GM12865 (cell line): ENCODE measurements at regions not wholly inside any gene's neighbourhood (a gene's known extent, or its start where the extent isn't known, plus 50 kb on each side); places are given as distances from the start of the nearest gene placed in this dataset.

Source experiments
- DNase-seq: peaks from one replicate; pipeline ENCODE4 v3.0.0; 2010; ENCODE audit warnings: low read depth
- H3K4me3 ChIP-seq: 2 replicates; pipeline ENCODE4 v1.5.1; 2011; ENCODE audit warnings: mild to moderate bottlenecking, low read depth, low read length, control low read depth
- CTCF ChIP-seq: IDR thresholded peaks from 2 replicates; pipeline ENCODE4 v1.5.1; 2011; ENCODE audit warnings: low read length, control low read depth, low read depth, inconsistent platforms; ENCODE audit not compliant: insufficient read depth; ENCODE audit errors: missing control alignments

GRCh38 chr10:90571481-90572258 is 286.2 kb downstream of the HTR7 start:
- TF ChIP-seq CTCF: no peak
- no peak for DNase-seq
- H3K4me3 ChIP-seq: no peak overlapping the region

GRCh38 chr10:90575125-90575524 is 282.7 kb downstream of the HTR7 start:
- TF ChIP-seq CTCF: no peak
- DNase-seq: no peak
- H3K4me3 ChIP-seq: no peak overlapping the region

- DNase-seq: no peak
- no peak for TF ChIP-seq CTCF
Measured at GRCh38 chr10:90577569-90577968, 280.3 kb downstream of the HTR7 start.

GRCh38 chr10:90579602-90580242 is 278.1 kb downstream of the HTR7 start:
- peak; percentile 6 for TF ChIP-seq CTCF
- DNase-seq: peak; percentile 26
- no peak overlapping the region for H3K4me3 ChIP-seq

More at GRCh38 chr10:90577569-90577968, 280.3 kb downstream of the HTR7 start:
- H3K4me3 ChIP-seq: no peak overlapping the region

- no peak overlapping the region for H3K4me3 ChIP-seq
- DNase-seq: no peak
- TF ChIP-seq CTCF: no peak
Measured at GRCh38 chr10:90583416-90583815, 274.4 kb downstream of the HTR7 start.

GRCh38 chr10:90587081-90587491 is 270.8 kb downstream of the HTR7 start:
- no peak overlapping the region for H3K4me3 ChIP-seq
- TF ChIP-seq CTCF: no peak
- DNase-seq: no peak

- DNase-seq: no peak
Measured at GRCh38 chr10:90587561-90587960, 270.3 kb downstream of the HTR7 start.

More at GRCh38 chr10:90587561-90587960, 270.3 kb downstream of the HTR7 start:
- no peak overlapping the region for H3K4me3 ChIP-seq
- no peak for TF ChIP-seq CTCF
